ENCODE measurements at regions not wholly inside any gene's neighbourhood (a gene's known extent, or its start where the extent isn't known, plus 50 kb on each side); places are given as distances from the start of the nearest gene placed in this dataset.

DNA sequence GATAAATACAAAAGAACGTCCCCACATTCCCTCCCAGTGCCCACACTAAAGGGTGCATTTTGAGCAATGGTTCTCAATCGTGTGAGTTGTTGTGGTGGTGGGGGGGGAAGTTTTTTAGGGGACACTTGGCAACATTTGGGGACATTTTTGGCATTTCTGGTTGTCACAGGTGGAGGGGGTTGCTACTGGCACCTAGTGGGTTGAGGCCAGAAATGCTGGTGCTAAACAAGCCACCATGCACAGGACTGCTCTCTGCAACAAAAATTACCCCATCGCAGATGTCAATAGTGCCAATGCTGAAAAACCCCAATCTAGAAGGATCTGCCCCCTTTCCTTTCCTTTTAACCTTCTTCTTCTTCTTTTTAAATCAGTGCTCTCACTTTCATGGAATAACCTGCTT, 453.3 kb downstream of the TSHZ3 start:
- H3K27me3 ChIP-seq, result no peaks in the 10 kb centered on the region
- TF ChIP-seq, protein P1, sequence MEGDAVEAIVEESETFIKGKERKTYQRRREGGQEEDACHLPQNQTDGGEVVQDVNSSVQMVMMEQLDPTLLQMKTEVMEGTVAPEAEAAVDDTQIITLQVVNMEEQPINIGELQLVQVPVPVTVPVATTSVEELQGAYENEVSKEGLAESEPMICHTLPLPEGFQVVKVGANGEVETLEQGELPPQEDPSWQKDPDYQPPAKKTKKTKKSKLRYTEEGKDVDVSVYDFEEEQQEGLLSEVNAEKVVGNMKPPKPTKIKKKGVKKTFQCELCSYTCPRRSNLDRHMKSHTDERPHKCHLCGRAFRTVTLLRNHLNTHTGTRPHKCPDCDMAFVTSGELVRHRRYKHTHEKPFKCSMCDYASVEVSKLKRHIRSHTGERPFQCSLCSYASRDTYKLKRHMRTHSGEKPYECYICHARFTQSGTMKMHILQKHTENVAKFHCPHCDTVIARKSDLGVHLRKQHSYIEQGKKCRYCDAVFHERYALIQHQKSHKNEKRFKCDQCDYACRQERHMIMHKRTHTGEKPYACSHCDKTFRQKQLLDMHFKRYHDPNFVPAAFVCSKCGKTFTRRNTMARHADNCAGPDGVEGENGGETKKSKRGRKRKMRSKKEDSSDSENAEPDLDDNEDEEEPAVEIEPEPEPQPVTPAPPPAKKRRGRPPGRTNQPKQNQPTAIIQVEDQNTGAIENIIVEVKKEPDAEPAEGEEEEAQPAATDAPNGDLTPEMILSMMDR (IDR thresholded peaks at IDR 0.05), result no peak
- no peak for DNase-seq (ENCODE audit: low spot score in 2 of 2)

DNA sequence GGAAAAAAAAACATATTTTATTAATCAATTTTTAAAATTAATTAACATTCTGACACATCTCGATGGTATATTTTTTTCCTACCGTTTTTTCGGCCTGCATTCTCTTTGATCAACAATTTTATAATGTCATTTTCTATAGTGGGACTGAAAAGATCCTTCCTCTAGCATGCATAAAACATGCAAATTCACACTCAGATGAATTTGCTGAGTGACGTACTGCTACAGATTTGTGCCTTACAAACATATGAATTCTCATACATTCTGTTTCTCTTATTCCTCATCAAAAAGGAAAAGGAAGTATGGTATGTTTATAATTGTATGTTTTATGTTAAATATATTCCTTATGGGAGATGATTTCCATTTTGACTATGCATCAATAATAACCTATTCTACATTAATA, 458.2 kb downstream of the TSHZ3 start:
- TF ChIP-seq, protein P1 (IDR thresholded peaks at IDR 0.05), result no peak
- Histone ChIP-seq H3K27ac (no peak overlapping the region), H3K36me3 (no peaks in the 10 kb centered on the region), H3K4me1 (no peaks in the 10 kb centered on the region), H3K27me3 (no peaks in the 10 kb centered on the region), H3K4me3 (no peak overlapping the region), H3K9me3 (no peaks in the 10 kb centered on the region)
- DNase-seq (ENCODE audit: low spot score in 2 of 2), result no peak
- intact Hi-C loops (cut with DNase I), result no loop called here

More for the DNA sequence above, 453.3 kb downstream of the TSHZ3 start:
- Histone ChIP-seq H3K9me3 (no peaks in the 10 kb centered on the region), H3K36me3 (no peaks in the 10 kb centered on the region), H3K4me1 (no peaks in the 10 kb centered on the region), H3K4me3 (no peak overlapping the region), H3K27ac (no peak overlapping the region)
- intact Hi-C loops (cut with DNase I), result no loop called here

DNA sequence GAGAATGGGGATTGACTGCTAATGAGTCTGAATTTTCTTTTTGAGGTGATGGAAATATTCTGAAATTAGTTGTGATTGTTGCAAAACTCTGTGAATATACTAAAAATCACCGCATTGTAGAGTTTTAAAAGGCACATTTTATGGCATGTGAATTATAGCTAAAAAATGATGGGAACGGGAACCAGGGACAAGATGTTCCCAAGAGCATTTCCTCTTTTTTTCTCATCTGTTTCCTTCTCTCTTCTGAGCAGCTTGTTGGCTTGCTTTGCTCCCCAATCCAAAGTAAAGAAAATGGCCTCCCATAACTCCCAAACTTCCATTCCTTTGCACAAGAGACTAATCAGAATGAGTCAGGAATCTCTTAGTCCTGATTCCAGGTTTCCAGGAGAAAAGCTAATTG, 459.2 kb downstream of the TSHZ3 start:
- Histone ChIP-seq H3K27ac (no peak overlapping the region), H3K4me3 (no peak overlapping the region), H3K4me1 (no peaks in the 10 kb centered on the region), H3K27me3 (no peaks in the 10 kb centered on the region), H3K9me3 (no peaks in the 10 kb centered on the region), H3K36me3 (no peaks in the 10 kb centered on the region)
- DNase-seq (ENCODE audit: low spot score in 2 of 2), result no peak
- TF ChIP-seq, protein P1 (IDR thresholded peaks at IDR 0.05), result no peak
- intact Hi-C loops (cut with DNase I), result no loop called here

DNA sequence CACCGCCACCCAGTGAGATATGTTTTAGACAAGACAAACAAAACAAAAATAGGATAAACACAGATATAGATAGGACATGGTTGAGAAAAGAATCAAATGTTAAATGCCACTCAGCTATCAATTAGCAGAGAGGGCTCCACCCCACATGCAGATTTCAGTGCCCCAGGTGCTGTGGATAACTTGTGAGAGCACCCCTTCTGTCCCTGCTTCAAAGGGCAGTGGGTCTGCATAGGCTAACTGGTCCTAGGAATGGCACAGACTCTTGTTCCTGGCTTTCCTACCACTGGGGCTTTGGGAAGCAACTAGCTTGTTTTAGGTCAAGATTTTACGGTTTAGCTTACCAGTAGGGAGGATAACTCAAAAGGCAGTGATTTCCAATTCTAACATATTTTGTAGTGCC, 460.3 kb downstream of the TSHZ3 start:
- TF ChIP-seq, protein P1 (IDR thresholded peaks at IDR 0.05), result no peak
- no peaks in the 10 kb centered on the region for H3K9me3 ChIP-seq
- no peak overlapping the region for H3K4me3 ChIP-seq
- H3K27ac ChIP-seq, result no peak overlapping the region
- H3K36me3 ChIP-seq, result no peaks in the 10 kb centered on the region
- no peaks in the 10 kb centered on the region for H3K27me3 ChIP-seq
- H3K4me1 ChIP-seq, result no peaks in the 10 kb centered on the region
- intact Hi-C loops (cut with DNase I), result no loop called here
- DNase-seq (ENCODE audit: low spot score in 2 of 2), result no peak

DNA sequence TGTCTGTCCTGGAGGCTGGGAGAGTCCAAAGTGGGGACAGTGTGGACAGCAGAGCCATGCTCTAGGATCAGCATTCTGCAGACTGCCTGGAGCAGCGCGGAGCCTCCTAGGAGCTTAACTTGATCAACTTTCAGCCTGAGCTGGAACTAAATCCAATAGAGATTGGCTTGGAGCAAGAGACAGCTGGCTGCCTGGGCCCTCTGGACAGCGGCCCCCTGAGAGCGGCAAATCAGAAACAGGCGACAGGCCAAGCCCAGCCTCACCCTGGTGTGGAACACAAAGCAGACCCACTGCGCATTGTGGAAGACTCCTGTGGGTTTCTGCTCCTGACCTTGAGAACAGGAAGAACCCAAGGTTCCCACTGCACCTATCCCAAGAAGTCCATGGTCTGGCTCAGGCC, 462.2 kb downstream of the TSHZ3 start:
- Histone ChIP-seq H3K9me3 (no peaks in the 10 kb centered on the region), H3K4me1 (no peaks in the 10 kb centered on the region), H3K27ac (no peak overlapping the region), H3K4me3 (no peak overlapping the region), H3K36me3 (no peaks in the 10 kb centered on the region), H3K27me3 (no peaks in the 10 kb centered on the region)
- DNase-seq (ENCODE audit: low spot score in 2 of 2), result no peak
- TF ChIP-seq, protein P1 (IDR thresholded peaks at IDR 0.05), result no peak
- intact Hi-C loops (cut with DNase I), result no loop called here

DNA sequence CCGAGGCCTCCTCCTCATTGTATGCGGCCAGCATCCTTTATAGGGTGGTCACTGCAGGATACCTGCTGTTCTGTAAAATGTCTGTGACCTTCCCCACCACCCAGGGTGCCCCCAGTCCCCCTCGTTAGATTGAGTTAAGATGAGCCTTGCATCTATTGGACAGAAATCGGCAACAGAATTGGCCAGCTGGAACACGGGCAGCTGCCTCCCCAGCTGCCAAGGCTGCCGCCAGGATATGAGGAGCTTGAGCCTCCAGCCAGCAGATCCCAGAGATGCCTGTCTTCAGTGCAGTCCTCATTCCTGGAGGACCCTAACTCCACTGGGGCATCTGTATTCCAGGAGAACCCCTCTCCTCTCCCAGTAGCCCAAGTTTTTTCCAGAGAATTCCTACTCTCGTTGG, 463.0 kb downstream of the TSHZ3 start:
- H3K27ac ChIP-seq, result no peak overlapping the region
- no peak for DNase-seq (ENCODE audit: low spot score in 2 of 2)
- H3K27me3 ChIP-seq, result no peaks in the 10 kb centered on the region
- no peak overlapping the region for H3K4me3 ChIP-seq
- intact Hi-C loops (cut with DNase I), result no loop called here
- TF ChIP-seq, protein P1 (IDR thresholded peaks at IDR 0.05), result no peak
- no peaks in the 10 kb centered on the region for H3K4me1 ChIP-seq
- no peaks in the 10 kb centered on the region for H3K9me3 ChIP-seq
- no peaks in the 10 kb centered on the region for H3K36me3 ChIP-seq

Measured in ascending aorta (tissue), 2 donors.